ENCODE measurements at regions not wholly inside any gene's neighbourhood (a gene's known extent, or its start where the extent isn't known, plus 50 kb on each side); places are given as distances from the start of the nearest gene placed in this dataset.

GRCh38 chr7:35494407-35494806 lies 200.5 kb downstream of the HERPUD2 start:
- DNase-seq (no peak), ATAC-seq (no peak)
- POLR2A ChIA-PET, result no interaction called here
- H3K27ac Mint-ChIP-seq, result no peak overlapping the region
- CTCF ChIA-PET, result no interaction called here
- H3K4me3 Mint-ChIP-seq, result no peak overlapping the region
- no peaks in the 10 kb centered on the region for H3K4me1 Mint-ChIP-seq (ENCODE audit: low read depth)
- peaks cover 12% of the 10 kb centered on the region for H3K27me3 Mint-ChIP-seq (ENCODE audit: low read depth)
- H3K36me3 Mint-ChIP-seq (ENCODE audit: low read depth), result no peaks in the 10 kb centered on the region
- no peaks in the 10 kb centered on the region for H3K9me3 Mint-ChIP-seq (ENCODE audit: insufficient read depth)

- H3K36me3 Mint-ChIP-seq (ENCODE audit: low read depth), result no peaks in the 10 kb centered on the region
- ATAC-seq (no peak), DNase-seq (no peak)
- no peak overlapping the region for H3K27ac Mint-ChIP-seq
- CTCF ChIA-PET, result no interaction called here
- POLR2A ChIA-PET, result no interaction called here
- peaks cover 10% of the 10 kb centered on the region for H3K27me3 Mint-ChIP-seq (ENCODE audit: low read depth)
- H3K4me3 Mint-ChIP-seq, result no peak overlapping the region
- H3K9me3 Mint-ChIP-seq (ENCODE audit: insufficient read depth), result no peaks in the 10 kb centered on the region
- no peaks in the 10 kb centered on the region for H3K4me1 Mint-ChIP-seq (ENCODE audit: low read depth)
Measured at GRCh38 chr7:35492451-35493175, 202.3 kb downstream of the HERPUD2 start.

- Mint-ChIP-seq H3K4me3 (no peak overlapping the region), H3K4me1 (ENCODE audit: low read depth) (no peaks in the 10 kb centered on the region), H3K27ac (no peak overlapping the region), H3K36me3 (ENCODE audit: low read depth) (no peaks in the 10 kb centered on the region), H3K27me3 (ENCODE audit: low read depth) (peaks cover 10% of the 10 kb centered on the region), H3K9me3 (ENCODE audit: insufficient read depth) (no peaks in the 10 kb centered on the region)
- CTCF ChIA-PET, result no interaction called here
- ATAC-seq, result no peak
- DNase-seq, result no peak
- POLR2A ChIA-PET, result no interaction called here
Measured at GRCh38 chr7:35491233-35491632, 203.7 kb downstream of the HERPUD2 start.

GRCh38 chr7:35487841-35488240 lies 207.1 kb downstream of the HERPUD2 start:
- Mint-ChIP-seq H3K27ac (no peak overlapping the region), H3K4me1 (ENCODE audit: low read depth) (no peaks in the 10 kb centered on the region), H3K27me3 (ENCODE audit: low read depth) (peaks cover 12% of the 10 kb centered on the region), H3K4me3 (no peak overlapping the region), H3K9me3 (ENCODE audit: insufficient read depth) (no peaks in the 10 kb centered on the region), H3K36me3 (ENCODE audit: low read depth) (no peaks in the 10 kb centered on the region)
- ChIA-PET CTCF (interaction anchor here (0.9 kb wide), 1 partner anchor 20 kb away, joined by 3 read pairs; no protein-coding TSS in a partner anchor), POLR2A (no interaction called here)
- DNase-seq (no peak), ATAC-seq (no peak)

- no peak for ATAC-seq
- Mint-ChIP-seq H3K27me3 (ENCODE audit: low read depth) (peaks cover 12% of the 10 kb centered on the region), H3K4me1 (ENCODE audit: low read depth) (no peaks in the 10 kb centered on the region), H3K27ac (no peak overlapping the region), H3K9me3 (ENCODE audit: insufficient read depth) (no peaks in the 10 kb centered on the region), H3K36me3 (ENCODE audit: low read depth) (no peaks in the 10 kb centered on the region), H3K4me3 (no peak overlapping the region)
- no peak for DNase-seq
- POLR2A ChIA-PET, result no interaction called here
- CTCF ChIA-PET, result interaction anchor here (0.7 to 0.9 kb wide), 2 partner anchors 19 to 62 kb away, joined by 3 read pairs; no protein-coding TSS in a partner anchor
Measured at GRCh38 chr7:35487402-35487801, 207.5 kb downstream of the HERPUD2 start.

- Mint-ChIP-seq H3K4me1 (ENCODE audit: low read depth) (no peaks in the 10 kb centered on the region), H3K4me3 (no peak overlapping the region), H3K36me3 (ENCODE audit: low read depth) (no peaks in the 10 kb centered on the region), H3K27ac (no peak overlapping the region), H3K9me3 (ENCODE audit: insufficient read depth) (no peaks in the 10 kb centered on the region), H3K27me3 (ENCODE audit: low read depth) (peaks cover 11% of the 10 kb centered on the region)
- no peak for DNase-seq
- ATAC-seq, result no peak
- POLR2A ChIA-PET, result no interaction called here
- CTCF ChIA-PET, result no interaction called here
Measured at GRCh38 chr7:35485436-35485835, 209.5 kb downstream of the HERPUD2 start.

GRCh38 chr7:35483568-35483967 lies 211.4 kb downstream of the HERPUD2 start:
- no peak for ATAC-seq
- Mint-ChIP-seq H3K27ac (no peak overlapping the region), H3K9me3 (ENCODE audit: insufficient read depth) (no peaks in the 10 kb centered on the region), H3K4me3 (no peak overlapping the region), H3K36me3 (ENCODE audit: low read depth) (no peaks in the 10 kb centered on the region), H3K27me3 (ENCODE audit: low read depth) (peaks cover 15% of the 10 kb centered on the region), H3K4me1 (ENCODE audit: low read depth) (no peaks in the 10 kb centered on the region)
- DNase-seq, result no peak
- ChIA-PET CTCF (no interaction called here), POLR2A (no interaction called here)

- H3K4me1 Mint-ChIP-seq (ENCODE audit: low read depth), result no peaks in the 10 kb centered on the region
- H3K4me3 Mint-ChIP-seq, result no peak overlapping the region
- DNase-seq, result no peak
- no peak overlapping the region for H3K27ac Mint-ChIP-seq
- ChIA-PET CTCF (no interaction called here), POLR2A (no interaction called here)
- no peaks in the 10 kb centered on the region for H3K36me3 Mint-ChIP-seq (ENCODE audit: low read depth)
- no peak for ATAC-seq
- peaks cover 16% of the 10 kb centered on the region for H3K27me3 Mint-ChIP-seq (ENCODE audit: low read depth)
- H3K9me3 Mint-ChIP-seq (ENCODE audit: insufficient read depth), result no peaks in the 10 kb centered on the region
Measured at GRCh38 chr7:35482231-35482630, 212.7 kb downstream of the HERPUD2 start.

GRCh38 chr7:35480806-35481205 lies 214.1 kb downstream of the HERPUD2 start:
- no peak for DNase-seq
- Mint-ChIP-seq H3K27me3 (ENCODE audit: low read depth) (peaks cover 21% of the 10 kb centered on the region), H3K4me3 (no peak overlapping the region), H3K4me1 (ENCODE audit: low read depth) (no peaks in the 10 kb centered on the region), H3K27ac (no peak overlapping the region), H3K9me3 (ENCODE audit: insufficient read depth) (no peaks in the 10 kb centered on the region), H3K36me3 (ENCODE audit: low read depth) (no peaks in the 10 kb centered on the region)
- POLR2A ChIA-PET, result interaction anchor here (0.6 kb wide), 1 partner anchor 90 kb away, joined by 3 read pairs; no protein-coding TSS in a partner anchor
- ATAC-seq, result no peak
- CTCF ChIA-PET, result no interaction called here

- peaks cover 23% of the 10 kb centered on the region for H3K27me3 Mint-ChIP-seq (ENCODE audit: low read depth)
- no peak overlapping the region for H3K27ac Mint-ChIP-seq
- ChIA-PET POLR2A (no interaction called here), CTCF (no interaction called here)
- no peaks in the 10 kb centered on the region for H3K9me3 Mint-ChIP-seq (ENCODE audit: insufficient read depth)
- no peaks in the 10 kb centered on the region for H3K36me3 Mint-ChIP-seq (ENCODE audit: low read depth)
- ATAC-seq (no peak), DNase-seq (no peak)
- H3K4me3 Mint-ChIP-seq, result no peak overlapping the region
- no peaks in the 10 kb centered on the region for H3K4me1 Mint-ChIP-seq (ENCODE audit: low read depth)
Measured at GRCh38 chr7:35477609-35478008, 217.3 kb downstream of the HERPUD2 start.

- no peak for ATAC-seq
- no peaks in the 10 kb centered on the region for H3K9me3 Mint-ChIP-seq (ENCODE audit: insufficient read depth)
- ChIA-PET CTCF (no interaction called here), POLR2A (no interaction called here)
- no peak overlapping the region for H3K27ac Mint-ChIP-seq
- no peaks in the 10 kb centered on the region for H3K36me3 Mint-ChIP-seq (ENCODE audit: low read depth)
- DNase-seq, result no peak
- no peaks in the 10 kb centered on the region for H3K4me1 Mint-ChIP-seq (ENCODE audit: low read depth)
- no peak overlapping the region for H3K4me3 Mint-ChIP-seq
- peaks cover 18% of the 10 kb centered on the region for H3K27me3 Mint-ChIP-seq (ENCODE audit: low read depth)
Measured at GRCh38 chr7:35474100-35474499, 220.2 kb upstream of the TBX20 start.

- Mint-ChIP-seq H3K9me3 (ENCODE audit: insufficient read depth) (no peaks in the 10 kb centered on the region), H3K27me3 (ENCODE audit: low read depth) (peaks cover 12% of the 10 kb centered on the region), H3K36me3 (ENCODE audit: low read depth) (no peaks in the 10 kb centered on the region), H3K4me1 (ENCODE audit: low read depth) (no peaks in the 10 kb centered on the region), H3K4me3 (no peak overlapping the region), H3K27ac (no peak overlapping the region)
- CTCF ChIA-PET, result interaction anchor here (1.2 kb wide), 1 partner anchor 19 kb away, joined by 3 read pairs; no protein-coding TSS in a partner anchor
- POLR2A ChIA-PET, result no interaction called here
- no peak for ATAC-seq
- no peak for DNase-seq
Measured at GRCh38 chr7:35468606-35469005, 214.7 kb upstream of the TBX20 start.

GRCh38 chr7:35467456-35467978 lies 213.6 kb upstream of the TBX20 start:
- Mint-ChIP-seq H3K9me3 (ENCODE audit: insufficient read depth) (no peaks in the 10 kb centered on the region), H3K27me3 (ENCODE audit: low read depth) (peaks cover 8% of the 10 kb centered on the region), H3K4me3 (no peak overlapping the region), H3K27ac (no peak overlapping the region), H3K36me3 (ENCODE audit: low read depth) (no peaks in the 10 kb centered on the region), H3K4me1 (ENCODE audit: low read depth) (no peaks in the 10 kb centered on the region)
- DNase-seq, result no peak
- ATAC-seq, result no peak
- CTCF ChIA-PET, result interaction anchor here (1.2 kb wide), 1 partner anchor 20 kb away, joined by 3 read pairs; no protein-coding TSS in a partner anchor
- POLR2A ChIA-PET, result no interaction called here

All from activated CD8-positive, alpha-beta T cell treated with anti-CD3 and anti-CD28 coated beads, Interleukin-2, amount 10 ng/mL, durations not matched to agents 7 days and 5 days (primary cell).